NCI-H82 (cell line): ENCODE measurements at regions not wholly inside any gene's neighbourhood (a gene's known extent, or its start where the extent isn't known, plus 50 kb on each side); places are given as distances from the start of the nearest gene placed in this dataset.
"Not testable (repeated sequence)": the region's sequence is repeated elsewhere in the genome, so short reads cannot be mapped to it uniquely, and the experiment has no call there.

Source experiments
- DNase-seq: peaks from one replicate; lab custom pipeline; 2025; lab: John Stamatoyannopoulos, UW

DNA sequence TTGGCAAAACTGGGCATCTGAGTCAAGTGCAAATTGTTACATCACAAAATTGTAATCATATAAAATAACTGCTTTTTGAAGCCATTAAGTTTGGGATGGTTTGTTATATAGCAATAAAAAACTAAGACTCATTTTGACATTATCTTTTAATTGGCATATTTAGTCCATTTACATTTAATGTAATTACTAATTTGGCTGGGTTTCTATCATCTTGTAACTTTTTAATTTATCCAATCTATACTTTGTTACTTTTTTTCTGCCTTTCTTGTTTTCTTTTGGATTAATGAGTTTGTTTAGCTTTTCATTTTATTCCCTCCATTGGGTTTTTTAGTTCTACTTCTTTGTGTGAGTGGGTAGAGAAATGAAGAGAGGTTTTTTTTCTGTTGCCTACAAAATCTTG lies 76.3 kb downstream of the DRAM2 start:
- DNase-seq: no peak

DNA sequence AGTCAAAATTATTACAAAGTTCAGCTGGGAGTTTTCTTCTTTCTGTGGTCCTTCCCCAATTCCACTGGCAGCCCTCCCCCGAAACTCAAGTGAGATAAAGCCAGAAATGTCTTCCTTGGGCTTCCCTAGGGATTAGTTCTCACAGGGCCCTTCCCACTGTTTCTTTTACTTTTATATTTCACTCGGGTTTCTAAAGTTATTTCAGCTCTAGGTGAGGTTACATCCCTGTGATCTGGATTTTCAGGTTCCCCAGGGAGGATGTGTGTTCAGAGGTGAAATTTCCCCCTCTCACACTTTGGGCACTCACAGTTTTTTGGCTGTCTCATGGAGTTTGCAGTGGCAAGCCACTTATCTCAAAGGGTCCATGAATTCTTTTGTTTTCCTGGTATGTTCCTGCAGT lies 77.3 kb downstream of the DRAM2 start:
- no peak for DNase-seq

- DNase-seq: no peak
These were observed 77.8 kb downstream of the DRAM2 start for GRCh38 chr1:111062081-111062480.

- no peak for DNase-seq
These were observed 85.2 kb downstream of the DRAM2 start for GRCh38 chr1:111054656-111055055.

GRCh38 chr1:111052246-111052645 lies 87.6 kb downstream of the DRAM2 start:
- DNase-seq: no peak

- DNase-seq: not testable (repeated sequence)
These were observed 84.5 kb upstream of the LRIF1 start for GRCh38 chr1:111048253-111048652.

- DNase-seq: no peak
These were observed 81.5 kb upstream of the LRIF1 start for GRCh38 chr1:111045033-111045722.

DNA sequence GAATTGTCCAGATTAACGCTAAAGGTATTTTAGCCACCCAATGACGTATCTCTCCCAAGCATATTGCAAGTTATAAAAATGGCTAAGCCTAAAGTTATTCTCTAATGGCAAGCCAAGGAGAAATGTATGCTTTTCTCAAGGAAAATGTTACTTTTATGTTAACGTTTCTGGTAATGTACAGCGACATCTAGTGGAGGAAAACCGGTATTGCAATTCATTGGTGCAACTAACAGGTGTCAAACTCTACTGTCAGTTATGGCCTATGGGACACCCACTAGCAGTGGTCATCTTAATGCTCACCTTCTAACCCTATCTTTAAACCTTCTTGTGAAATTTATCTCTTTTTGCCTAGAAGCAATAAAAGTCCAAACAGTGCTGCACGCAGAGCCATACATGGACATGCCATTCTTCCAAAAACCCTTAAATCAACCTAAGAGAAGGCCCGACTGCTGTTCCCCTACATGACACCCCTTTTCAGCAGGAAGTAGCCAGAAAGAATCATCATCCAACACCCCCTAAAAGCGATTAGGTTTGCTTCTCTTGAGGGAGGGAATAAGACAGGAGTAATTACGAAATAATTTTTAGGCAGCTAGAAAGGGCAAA lies 68.7 kb upstream of the LRIF1 start:
- peak; percentile 73 for DNase-seq

DNA sequence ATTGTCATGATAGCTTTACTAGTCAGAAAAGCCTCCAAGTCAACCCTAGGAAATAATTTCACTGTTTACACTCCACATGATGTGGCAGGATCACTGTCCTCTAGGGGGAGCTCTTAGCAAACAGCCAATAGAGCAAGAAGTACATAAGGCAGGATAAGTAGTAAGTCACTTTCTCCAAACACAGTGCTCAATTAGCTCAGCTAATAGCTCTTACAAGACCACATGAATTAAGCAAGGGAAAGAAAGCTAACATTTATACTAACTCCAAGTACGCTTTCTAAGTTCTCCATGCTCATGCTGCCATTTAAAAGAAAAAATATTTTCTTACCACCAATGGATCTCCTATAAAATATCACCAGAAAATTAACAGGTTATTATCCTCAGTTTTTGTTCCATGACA lies 66.9 kb upstream of the LRIF1 start:
- peak; percentile 79 for DNase-seq

GRCh38 chr1:111025109-111025508 lies 61.4 kb upstream of the LRIF1 start:
- no peak for DNase-seq

GRCh38 chr1:111015222-111015621 lies 51.5 kb upstream of the LRIF1 start:
- DNase-seq: no peak
